G401 (cell line): ENCODE measurements at regions not wholly inside any gene's neighbourhood (a gene's known extent, or its start where the extent isn't known, plus 50 kb on each side); places are given as distances from the start of the nearest gene placed in this dataset.

Source experiments
- DNase-seq: peaks from one replicate; pipeline ENCODE4 v3.0.0-alpha.2; 2015; ENCODE audit warnings: low spot score
- in situ Hi-C: cut with HindIII; loops from 2 replicates; pipeline ENCODE4 v1.10.0; 2016; ENCODE audit warnings: low sequenced_read_pairs, mixed read lengths

- in situ Hi-C loops: no loop called here
Measured at GRCh38 chr4:23567338-23567737, 322.5 kb downstream of the PPARGC1A start.

GRCh38 chr4:23560748-23561147 is 329.1 kb downstream of the PPARGC1A start:
- no peak for DNase-seq
- in situ Hi-C loops: no loop called here

More at GRCh38 chr4:23567338-23567737, 322.5 kb downstream of the PPARGC1A start:
- DNase-seq: no peak

- in situ Hi-C loops: no loop called here
- no peak for DNase-seq
Measured at GRCh38 chr4:23558101-23558500, 331.7 kb downstream of the PPARGC1A start.

GRCh38 chr4:23547601-23548000 is 342.2 kb downstream of the PPARGC1A start:
- no peak for DNase-seq
- in situ Hi-C loops: no loop called here

GRCh38 chr4:23547096-23547495 is 342.8 kb downstream of the PPARGC1A start:
- in situ Hi-C loops: no loop called here
- no peak for DNase-seq

GRCh38 chr4:23539969-23540569 is 349.8 kb downstream of the PPARGC1A start:
- DNase-seq: no peak
- in situ Hi-C loops: no loop called here

GRCh38 chr4:23533859-23534258 is 356.0 kb downstream of the PPARGC1A start:
- no peak for DNase-seq

GRCh38 chr4:23516716-23517115 is 373.1 kb downstream of the PPARGC1A start:
- DNase-seq: no peak
- in situ Hi-C loops: no loop called here

More at GRCh38 chr4:23533859-23534258, 356.0 kb downstream of the PPARGC1A start:
- in situ Hi-C loops: no loop called here

- in situ Hi-C loops: no loop called here
Measured at GRCh38 chr4:23504083-23504482, 385.8 kb downstream of the PPARGC1A start.

GRCh38 chr4:23500894-23501449 is 388.9 kb downstream of the PPARGC1A start:
- DNase-seq: no peak

More at GRCh38 chr4:23504083-23504482, 385.8 kb downstream of the PPARGC1A start:
- DNase-seq: no peak

GRCh38 chr4:23485801-23486200 is 404.0 kb downstream of the PPARGC1A start:
- in situ Hi-C loops: no loop called here
- DNase-seq: no peak

More at GRCh38 chr4:23500894-23501449, 388.9 kb downstream of the PPARGC1A start:
- in situ Hi-C loops: no loop called here

- DNase-seq: no peak
Measured at GRCh38 chr4:23484689-23485088, 405.2 kb downstream of the PPARGC1A start.

GRCh38 chr4:23483320-23483960 is 406.4 kb downstream of the PPARGC1A start:
- DNase-seq: no peak
- in situ Hi-C loops: no loop called here

More at GRCh38 chr4:23484689-23485088, 405.2 kb downstream of the PPARGC1A start:
- in situ Hi-C loops: no loop called here

GRCh38 chr4:23481566-23481965 is 408.3 kb downstream of the PPARGC1A start:
- DNase-seq: no peak
- in situ Hi-C loops: no loop called here

GRCh38 chr4:23477905-23478304 is 411.9 kb downstream of the PPARGC1A start:
- DNase-seq: no peak
- in situ Hi-C loops: no loop called here

- in situ Hi-C loops: no loop called here
- DNase-seq: no peak
Measured at GRCh38 chr4:23476515-23477090, 413.2 kb downstream of the PPARGC1A start.

- no peak for DNase-seq
- in situ Hi-C loops: no loop called here
Measured at GRCh38 chr4:23463071-23463470, 426.8 kb downstream of the PPARGC1A start.

- no peak for DNase-seq
- in situ Hi-C loops: no loop called here
Measured at GRCh38 chr4:23458054-23458453, 431.8 kb downstream of the PPARGC1A start.

- in situ Hi-C loops: no loop called here
- no peak for DNase-seq
Measured at GRCh38 chr4:23456864-23457263, 433.0 kb downstream of the PPARGC1A start.

- DNase-seq: peak; percentile 19
- in situ Hi-C loops: no loop called here
Measured at GRCh38 chr4:23455456-23456158, 434.2 kb downstream of the PPARGC1A start.
